ENCODE measurements at regions not wholly inside any gene's neighbourhood (a gene's known extent, or its start where the extent isn't known, plus 50 kb on each side); places are given as distances from the start of the nearest gene placed in this dataset.

- Histone ChIP-seq H3K9me2 (replicated peaks; ENCODE audit: control insufficient read depth, low read length) (no peaks in the 10 kb centered on the region), H3K4me3 (ENCODE audit: low read length) (no peak overlapping the region), H3F3A (ENCODE audit: control insufficient read depth, insufficient read depth) (no peaks in the 10 kb centered on the region), H3K4me1 (ENCODE audit: control insufficient read depth, low read length) (no peaks in the 10 kb centered on the region), H3K79me2 (ENCODE audit: control insufficient read depth, low read length) (no peaks in the 10 kb centered on the region), H3K27me3 (ENCODE audit: control insufficient read depth, low read length) (no peaks in the 10 kb centered on the region), H4K20me1 (ENCODE audit: control insufficient read depth, insufficient read depth, low read depth, low read length) (no peaks in the 10 kb centered on the region), H3K27ac (ENCODE audit: low read depth, low read length) (no peak overlapping the region), H3K36me3 (ENCODE audit: control insufficient read depth, low read length) (no peaks in the 10 kb centered on the region), H3K9me3 (ENCODE audit: control insufficient read depth, insufficient read depth, low read length) (no peaks in the 10 kb centered on the region), H3K4me2 (ENCODE audit: low read length) (no peak overlapping the region)
- TF ChIP-seq CTCF (IDR thresholded peaks at IDR 0.05; ENCODE audit: low read depth, low read length, poor library complexity, severe bottlenecking) = no peak
- no peak for TF ChIP-seq EZH2phosphoT487 (IDR thresholded peaks at IDR 0.05; ENCODE audit: borderline replicate concordance, low read length)
Measured at GRCh38 chr13:79675931-79676660, 195.1 kb downstream of the NDFIP2 start.

GRCh38 chr13:79674765-79675515, 194.0 kb downstream of the NDFIP2 start:
- H3K4me3 ChIP-seq (ENCODE audit: low read length) = no peak overlapping the region
- no peak overlapping the region for H3K4me2 ChIP-seq (ENCODE audit: low read length)
- no peaks in the 10 kb centered on the region for H4K20me1 ChIP-seq (ENCODE audit: control insufficient read depth, insufficient read depth, low read depth, low read length)
- H3K9me3 ChIP-seq (ENCODE audit: control insufficient read depth, insufficient read depth, low read length) = no peaks in the 10 kb centered on the region
- no peaks in the 10 kb centered on the region for H3K79me2 ChIP-seq (ENCODE audit: control insufficient read depth, low read length)
- no peak for TF ChIP-seq EZH2phosphoT487 (IDR thresholded peaks at IDR 0.05; ENCODE audit: borderline replicate concordance, low read length)
- no peak for TF ChIP-seq CTCF (IDR thresholded peaks at IDR 0.05; ENCODE audit: low read depth, low read length, poor library complexity, severe bottlenecking)
- no peak overlapping the region for H3K27ac ChIP-seq (ENCODE audit: low read depth, low read length)
- no peaks in the 10 kb centered on the region for H3K4me1 ChIP-seq (ENCODE audit: control insufficient read depth, low read length)
- H3F3A ChIP-seq (ENCODE audit: control insufficient read depth, insufficient read depth) = no peaks in the 10 kb centered on the region
- H3K9me2 ChIP-seq (replicated peaks; ENCODE audit: control insufficient read depth, low read length) = no peaks in the 10 kb centered on the region
- no peaks in the 10 kb centered on the region for H3K36me3 ChIP-seq (ENCODE audit: control insufficient read depth, low read length)
- no peaks in the 10 kb centered on the region for H3K27me3 ChIP-seq (ENCODE audit: control insufficient read depth, low read length)

- Histone ChIP-seq H3K79me2 (ENCODE audit: control insufficient read depth, low read length) (no peaks in the 10 kb centered on the region), H3K4me3 (ENCODE audit: low read length) (no peak overlapping the region), H4K20me1 (ENCODE audit: control insufficient read depth, insufficient read depth, low read depth, low read length) (no peaks in the 10 kb centered on the region), H3K36me3 (ENCODE audit: control insufficient read depth, low read length) (no peaks in the 10 kb centered on the region), H3K4me2 (ENCODE audit: low read length) (no peak overlapping the region), H3K27me3 (ENCODE audit: control insufficient read depth, low read length) (no peaks in the 10 kb centered on the region), H3K9me2 (replicated peaks; ENCODE audit: control insufficient read depth, low read length) (no peaks in the 10 kb centered on the region), H3K4me1 (ENCODE audit: control insufficient read depth, low read length) (no peaks in the 10 kb centered on the region), H3K27ac (ENCODE audit: low read depth, low read length) (no peak overlapping the region), H3F3A (ENCODE audit: control insufficient read depth, insufficient read depth) (no peaks in the 10 kb centered on the region), H3K9me3 (ENCODE audit: control insufficient read depth, insufficient read depth, low read length) (no peaks in the 10 kb centered on the region)
- TF ChIP-seq EZH2phosphoT487 (IDR thresholded peaks at IDR 0.05; ENCODE audit: borderline replicate concordance, low read length) (no peak), CTCF (IDR thresholded peaks at IDR 0.05; ENCODE audit: low read depth, low read length, poor library complexity, severe bottlenecking) (no peak)
Measured at GRCh38 chr13:79673993-79674377, 193.0 kb downstream of the NDFIP2 start.

Data from DOHH2 (cell line).